ENCODE measurements at regions not wholly inside any gene's neighbourhood (a gene's known extent, or its start where the extent isn't known, plus 50 kb on each side); places are given as distances from the start of the nearest gene placed in this dataset.

DNA sequence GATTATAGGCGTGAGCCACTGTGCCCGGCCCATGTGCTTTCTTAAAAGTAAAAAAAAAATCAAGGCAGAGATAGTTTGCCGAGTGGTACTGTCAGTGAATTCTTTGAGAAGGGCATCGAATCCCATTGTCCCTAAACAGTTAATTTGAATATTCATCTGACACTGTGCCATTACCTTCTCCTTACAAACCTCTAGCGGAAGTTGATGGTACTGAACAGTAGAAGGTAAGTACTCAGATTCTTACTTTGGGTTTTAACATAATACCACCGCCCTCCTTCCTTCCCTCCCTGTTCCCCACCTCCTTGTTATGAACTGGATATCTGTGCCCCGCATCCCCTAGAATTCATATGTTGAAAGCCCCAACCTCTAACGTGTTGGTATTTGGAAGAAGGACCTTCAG, 58.2 kb upstream of the CLMP start:
- TF ChIP-seq YY1 (IDR thresholded peaks at IDR 0.05; ENCODE audit: insufficient read depth, insufficient read length) (no peak), SUZ12 (IDR thresholded peaks at IDR 0.05; ENCODE audit: extremely low read depth, insufficient read depth, insufficient read length) (no peak), ZNF274 (IDR thresholded peaks at IDR 0.05; ENCODE audit: low read depth, low read length) (no peak)

All from NT2/D1 (cell line).